Breast epithelium (tissue), 3 donors: ENCODE measurements at regions not wholly inside any gene's neighbourhood (a gene's known extent, or its start where the extent isn't known, plus 50 kb on each side); places are given as distances from the start of the nearest gene placed in this dataset.

Experiments used
- POLR2A ChIP-seq: fragments of 450-650 bp; IDR thresholded peaks from one replicate; pipeline ENCODE4 v1.6.1; 2016; ENCODE audit warnings: antibody characterized with exemption, mild to moderate bottlenecking, moderate library complexity
- TF ChIP-seq, protein P1 (sequence below), 3 donors: fragments of 450-650 bp; IDR thresholded peaks; one replicate each; pipeline ENCODE4 v1.5.1; 2016 to 2017; ENCODE audit warnings: antibody characterized with exemption in 3 of 3, mild to moderate bottlenecking in 3 of 3, moderate library complexity in 3 of 3

DNA sequence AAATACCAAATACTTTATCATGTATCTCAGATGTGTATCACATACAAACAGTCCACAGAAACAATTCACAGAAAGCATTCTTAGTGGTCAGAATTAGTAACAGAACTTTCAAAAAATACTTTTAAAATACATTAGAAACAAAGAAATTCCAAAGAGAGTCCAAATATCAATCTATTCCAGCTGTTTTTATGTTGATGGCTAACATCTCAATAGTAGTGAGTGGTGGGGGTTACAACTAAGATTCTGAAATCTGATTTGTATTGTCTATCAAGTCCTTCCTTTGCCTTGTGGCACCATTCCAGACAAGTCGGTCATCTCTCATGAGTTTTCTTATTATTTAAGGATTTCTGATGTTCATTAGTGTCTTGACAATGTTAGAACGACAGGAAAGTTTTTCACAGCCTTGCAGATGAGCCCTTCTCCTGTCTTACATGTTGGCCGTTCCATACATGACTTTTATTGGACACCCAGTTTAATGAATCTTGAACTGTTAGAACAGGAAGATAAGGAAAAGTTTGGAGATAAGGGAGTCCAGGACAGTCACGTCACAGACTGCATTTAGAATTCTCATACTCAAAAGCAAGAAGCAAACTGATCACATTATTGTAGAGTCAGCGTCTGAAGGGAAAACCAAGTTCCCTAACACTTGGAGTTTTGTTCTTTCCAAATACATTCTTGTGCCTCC lies 410.3 kb downstream of the PID1 start:
- TF ChIP-seq POLR2A: no peak
- TF ChIP-seq, protein P1, sequence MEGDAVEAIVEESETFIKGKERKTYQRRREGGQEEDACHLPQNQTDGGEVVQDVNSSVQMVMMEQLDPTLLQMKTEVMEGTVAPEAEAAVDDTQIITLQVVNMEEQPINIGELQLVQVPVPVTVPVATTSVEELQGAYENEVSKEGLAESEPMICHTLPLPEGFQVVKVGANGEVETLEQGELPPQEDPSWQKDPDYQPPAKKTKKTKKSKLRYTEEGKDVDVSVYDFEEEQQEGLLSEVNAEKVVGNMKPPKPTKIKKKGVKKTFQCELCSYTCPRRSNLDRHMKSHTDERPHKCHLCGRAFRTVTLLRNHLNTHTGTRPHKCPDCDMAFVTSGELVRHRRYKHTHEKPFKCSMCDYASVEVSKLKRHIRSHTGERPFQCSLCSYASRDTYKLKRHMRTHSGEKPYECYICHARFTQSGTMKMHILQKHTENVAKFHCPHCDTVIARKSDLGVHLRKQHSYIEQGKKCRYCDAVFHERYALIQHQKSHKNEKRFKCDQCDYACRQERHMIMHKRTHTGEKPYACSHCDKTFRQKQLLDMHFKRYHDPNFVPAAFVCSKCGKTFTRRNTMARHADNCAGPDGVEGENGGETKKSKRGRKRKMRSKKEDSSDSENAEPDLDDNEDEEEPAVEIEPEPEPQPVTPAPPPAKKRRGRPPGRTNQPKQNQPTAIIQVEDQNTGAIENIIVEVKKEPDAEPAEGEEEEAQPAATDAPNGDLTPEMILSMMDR (IDR thresholded peaks at IDR 0.05): no peak
